Muscle of arm (tissue), 1 donor: ENCODE measurements at regions not wholly inside any gene's neighbourhood (a gene's known extent, or its start where the extent isn't known, plus 50 kb on each side); places are given as distances from the start of the nearest gene placed in this dataset.

ENCODE experiments used
- DNase-seq: peaks from one replicate; pipeline ENCODE4 v3.0.0-alpha.2; 2013

- no peak for DNase-seq
These were observed 101.3 kb upstream of the FZD8 start for GRCh38 chr10:35743351-35743750.

- DNase-seq, result no peak
These were observed 97.9 kb upstream of the FZD8 start for GRCh38 chr10:35739998-35740397.

- no peak for DNase-seq
These were observed 93.3 kb upstream of the FZD8 start for GRCh38 chr10:35735412-35735811.

- no peak for DNase-seq
These were observed 89.7 kb upstream of the FZD8 start for GRCh38 chr10:35731828-35732227.

GRCh38 chr10:35728341-35728740, 86.2 kb upstream of the FZD8 start:
- DNase-seq, result no peak

- no peak for DNase-seq
These were observed 84.8 kb upstream of the FZD8 start for GRCh38 chr10:35726846-35727245.

- no peak for DNase-seq
These were observed 81.9 kb upstream of the FZD8 start for GRCh38 chr10:35723992-35724391.

- no peak for DNase-seq
These were observed 81.0 kb upstream of the FZD8 start for GRCh38 chr10:35723059-35723458.

- no peak for DNase-seq
These were observed 80.5 kb upstream of the FZD8 start for GRCh38 chr10:35722636-35723035.

GRCh38 chr10:35722226-35722625, 80.1 kb upstream of the FZD8 start:
- no peak for DNase-seq

GRCh38 chr10:35720366-35720765, 78.3 kb upstream of the FZD8 start:
- peak; percentile 85 for DNase-seq

- no peak for DNase-seq
These were observed 74.7 kb upstream of the FZD8 start for GRCh38 chr10:35716776-35717175.

- no peak for DNase-seq
These were observed 70.4 kb upstream of the FZD8 start for GRCh38 chr10:35712486-35712885.

GRCh38 chr10:35711615-35712411, 69.7 kb upstream of the FZD8 start:
- DNase-seq, result no peak

GRCh38 chr10:35707642-35708425, 65.7 kb upstream of the FZD8 start:
- DNase-seq, result peak; percentile 76

- DNase-seq, result no peak
These were observed 64.9 kb upstream of the FZD8 start for GRCh38 chr10:35706959-35707358.

GRCh38 chr10:35705671-35706070, 63.6 kb upstream of the FZD8 start:
- DNase-seq, result no peak

GRCh38 chr10:35705051-35705450, 63.0 kb upstream of the FZD8 start:
- no peak for DNase-seq

GRCh38 chr10:35704401-35704800, 62.3 kb upstream of the FZD8 start:
- DNase-seq, result no peak

- DNase-seq, result no peak
These were observed 58.4 kb upstream of the FZD8 start for GRCh38 chr10:35700487-35700882.

- peak; percentile 13 for DNase-seq
These were observed 57.9 kb upstream of the FZD8 start for GRCh38 chr10:35699848-35700486.

- peak; percentile 21 for DNase-seq
These were observed 54.5 kb upstream of the FZD8 start for GRCh38 chr10:35696392-35697287.
